NCI-H1930 (cell line): ENCODE measurements at regions not wholly inside any gene's neighbourhood (a gene's known extent, or its start where the extent isn't known, plus 50 kb on each side); places are given as distances from the start of the nearest gene placed in this dataset.
"Not testable (repeated sequence)": the region's sequence is repeated elsewhere in the genome, so short reads cannot be mapped to it uniquely, and the experiment has no call there.

ENCODE experiments used
- DNase-seq, 2 experiments: peaks; one replicate each; lab custom pipeline; 2025; lab: John Stamatoyannopoulos, UW

DNA sequence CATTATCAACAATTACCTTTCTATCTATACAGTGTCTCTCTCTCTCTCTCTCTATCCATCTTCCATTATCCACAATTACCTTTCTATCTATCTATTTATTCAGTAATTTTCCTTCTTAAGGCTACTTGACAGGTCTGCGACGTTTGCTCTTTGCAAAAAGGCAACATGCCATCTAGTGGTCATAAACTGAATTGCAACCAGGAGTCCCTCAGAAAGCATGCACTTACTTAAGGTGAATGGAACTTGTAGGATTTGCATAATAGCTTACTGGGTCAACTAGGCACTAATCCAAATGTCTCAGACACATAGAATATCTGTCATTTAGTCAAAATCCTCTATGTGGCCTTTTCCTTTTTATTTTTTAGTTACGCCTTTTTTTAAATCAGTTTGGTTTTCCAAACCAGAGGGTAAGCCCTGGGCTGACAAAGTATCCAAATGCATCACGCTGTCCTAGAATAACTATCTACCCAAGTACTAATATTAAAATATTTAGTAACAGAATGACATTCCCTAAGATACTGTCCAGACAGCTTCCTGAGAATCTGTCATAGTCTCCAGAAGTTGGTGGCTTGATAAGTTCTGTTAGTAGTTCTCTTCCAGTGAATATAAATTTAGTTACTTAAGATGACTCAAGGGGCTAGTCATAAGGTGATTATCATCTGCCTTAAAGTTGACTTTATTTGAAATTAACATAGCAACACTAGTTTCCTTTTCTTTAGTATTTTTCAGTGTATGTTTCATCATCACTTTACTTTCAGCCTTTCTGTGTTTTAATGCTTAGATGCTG, 208.3 kb downstream of the PPP1R3A start:
- peak; percentile 17 to 73 for DNase-seq

DNA sequence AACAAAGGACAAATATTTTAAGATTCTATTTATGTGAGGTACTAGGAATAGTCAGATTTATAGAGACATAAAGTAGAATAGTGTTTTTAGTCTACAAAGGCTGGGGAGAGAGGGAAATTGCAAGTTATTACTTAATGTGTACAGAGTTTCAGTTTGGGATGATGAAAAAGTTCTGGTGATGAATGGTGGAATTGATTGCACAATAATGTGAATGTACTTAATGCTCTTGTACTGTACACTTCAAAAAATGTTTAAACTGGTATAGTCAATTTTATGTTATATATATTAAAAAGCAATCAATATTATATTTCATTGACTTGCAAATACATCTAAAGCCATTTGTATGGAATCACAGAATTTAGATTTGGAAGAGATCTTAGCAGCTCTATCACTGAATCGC, 213.4 kb downstream of the PPP1R3A start:
- DNase-seq, result no peak

DNA sequence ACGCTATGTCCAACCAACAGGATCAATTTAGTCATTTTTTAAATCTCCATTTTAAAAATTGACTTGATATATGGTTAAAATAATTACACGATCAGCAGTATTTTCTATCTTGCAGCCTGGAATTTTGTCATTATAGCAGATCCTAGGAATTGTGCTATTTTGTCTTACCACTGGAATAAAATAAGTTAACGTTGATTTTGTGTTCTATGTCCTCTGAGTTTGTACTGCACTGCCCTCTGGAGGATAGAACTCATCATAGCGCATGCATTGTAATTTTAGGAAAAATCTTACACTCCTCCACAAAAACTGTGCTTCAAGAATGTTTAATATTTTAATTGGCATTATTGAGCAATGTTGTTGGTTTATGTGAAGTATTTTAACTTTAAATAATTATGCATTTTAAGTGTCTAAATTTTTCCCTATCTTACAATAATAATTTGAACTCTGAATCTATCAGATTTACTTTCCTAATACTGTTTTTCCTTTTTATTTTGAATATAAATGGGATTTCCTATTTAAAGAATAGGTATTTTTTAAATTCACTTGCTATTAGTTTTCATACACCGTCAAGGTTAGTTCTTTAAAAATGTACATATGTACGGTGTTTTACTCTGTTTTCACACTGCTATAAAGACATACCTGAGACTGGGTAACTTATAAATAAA, 220.1 kb downstream of the PPP1R3A start:
- DNase-seq, result peak in 1 of 2 experiments; percentile 30

DNA sequence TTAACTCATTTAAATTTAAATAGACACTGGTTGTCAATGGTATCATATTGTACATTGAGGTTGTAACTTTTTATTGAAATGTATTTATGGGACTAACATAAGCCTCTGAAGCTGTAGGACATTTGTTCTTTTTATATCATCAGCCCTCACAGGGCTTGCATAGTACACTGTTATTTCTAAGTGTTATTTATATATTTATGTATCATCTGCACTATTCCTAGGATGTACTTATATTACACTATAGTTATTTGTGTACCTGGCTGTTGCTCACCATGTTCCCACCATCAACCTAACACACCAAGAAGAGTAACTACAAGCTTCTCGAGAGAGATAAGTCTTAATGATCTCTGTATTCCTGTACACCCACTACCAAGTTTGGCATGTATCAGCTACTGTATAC, 224.7 kb downstream of the PPP1R3A start:
- DNase-seq, result no peak

DNA sequence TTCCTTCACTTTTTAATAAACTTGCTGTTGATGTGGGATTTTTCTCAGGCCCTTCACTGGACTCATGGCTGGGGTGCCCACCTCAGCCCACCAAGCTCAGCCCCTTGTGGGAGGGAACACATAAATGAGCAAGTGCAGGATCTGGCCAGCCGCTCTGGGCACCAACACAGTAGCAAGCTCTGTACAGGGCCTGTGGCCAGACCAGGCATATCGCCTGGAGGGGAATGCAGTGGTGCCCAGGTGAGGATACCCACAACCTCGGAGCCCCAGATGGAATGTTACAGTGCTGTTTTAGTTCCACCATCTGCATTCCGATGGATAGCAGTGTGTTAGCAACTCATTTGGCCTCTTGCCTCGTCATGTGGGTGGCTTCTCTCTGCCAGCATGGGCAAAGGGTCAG, 234.6 kb downstream of the PPP1R3A start:
- DNase-seq, result no peak

DNA sequence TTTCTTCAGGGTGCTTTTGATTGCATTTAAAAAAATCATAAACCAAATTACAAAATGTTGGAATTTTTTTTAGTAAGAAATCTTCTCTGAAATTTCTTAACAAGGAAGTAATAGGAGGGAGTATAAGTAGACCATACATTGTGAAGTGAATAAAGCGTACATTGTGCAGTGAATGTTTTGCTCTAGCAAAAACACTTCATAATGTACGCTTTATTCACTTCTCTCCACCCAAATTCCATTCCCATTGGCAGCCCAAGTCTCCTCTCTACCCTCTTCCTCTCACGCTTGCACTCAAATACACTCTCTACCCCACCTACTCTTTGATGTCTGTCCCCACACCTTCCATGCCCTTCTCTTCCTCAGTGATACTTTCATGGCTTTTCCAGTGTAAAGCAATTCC, 241.0 kb downstream of the PPP1R3A start:
- no peak for DNase-seq

DNA sequence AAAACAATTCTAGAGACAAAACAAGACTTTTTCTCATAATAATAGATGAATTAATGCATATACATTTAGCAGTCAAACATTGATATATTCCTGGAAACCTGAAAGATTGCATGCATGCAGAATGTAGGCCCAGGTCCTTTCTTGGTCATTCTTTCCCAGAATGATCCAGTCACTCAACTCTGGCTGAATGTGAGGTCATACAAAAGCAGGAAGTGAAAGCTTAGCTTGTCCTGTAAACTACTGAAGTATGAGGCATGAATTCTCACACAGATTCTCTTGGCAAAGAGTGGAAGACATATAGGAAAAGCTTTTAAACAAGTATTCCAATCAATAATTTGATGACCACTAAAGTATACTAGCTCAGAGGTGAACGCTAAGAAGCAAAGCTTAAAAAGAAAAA, 253.9 kb downstream of the PPP1R3A start:
- DNase-seq, result no peak

DNA sequence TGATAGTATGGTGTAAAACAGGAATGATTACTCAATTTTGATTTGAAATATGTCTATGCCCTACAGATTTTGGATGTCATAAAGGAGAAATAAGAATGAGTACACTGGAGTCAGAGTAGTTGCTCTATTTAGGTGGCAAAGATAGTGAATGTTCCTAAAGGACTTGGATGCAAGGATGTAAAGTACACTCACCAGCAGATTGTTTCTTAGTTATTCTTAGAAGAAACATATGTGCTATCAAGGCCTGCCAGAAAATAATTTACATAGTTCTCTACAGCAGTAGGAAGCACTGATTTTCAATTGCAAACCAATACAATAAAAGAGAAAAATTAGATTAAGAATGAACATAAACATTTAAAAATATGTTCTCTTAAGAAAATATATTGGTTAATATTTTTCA, 259.4 kb downstream of the PPP1R3A start:
- no peak for DNase-seq

DNA sequence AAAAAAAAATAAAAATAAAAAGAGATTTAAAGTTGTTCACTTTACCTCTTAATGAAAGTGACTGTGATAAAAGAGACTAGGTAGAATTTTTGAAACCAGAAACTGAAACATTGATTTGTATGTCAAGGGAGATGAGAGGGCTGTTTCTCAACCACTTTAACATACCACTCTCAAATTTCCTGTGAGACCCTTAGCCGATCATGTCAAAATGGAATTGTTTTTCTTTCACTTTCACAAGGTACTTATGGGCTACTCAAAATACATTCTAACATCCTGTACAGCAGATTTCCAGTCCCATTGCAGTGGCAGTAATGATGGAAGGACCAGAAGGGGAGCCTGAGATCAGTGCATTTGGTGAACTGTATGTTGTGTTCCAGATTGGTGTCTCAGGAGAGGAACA, 261.2 kb downstream of the PPP1R3A start:
- no peak for DNase-seq

DNA sequence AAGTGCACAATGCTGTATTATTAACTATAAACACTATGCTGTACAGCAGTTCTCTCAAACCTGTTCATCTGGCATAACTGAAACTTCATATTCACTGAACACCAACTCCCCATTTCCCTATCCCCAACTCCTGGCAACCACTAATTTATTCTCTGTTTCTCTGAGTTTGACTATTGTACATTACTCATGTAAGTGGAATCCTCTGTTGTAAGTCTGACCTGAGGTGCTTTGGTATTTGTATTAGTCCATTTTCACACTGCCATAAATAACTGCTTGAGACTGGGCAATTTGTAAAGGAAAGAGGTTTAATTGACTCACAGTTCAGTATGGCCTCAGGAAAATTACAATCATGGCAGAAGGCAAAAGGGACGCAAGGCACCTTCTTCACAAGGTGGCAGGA, 266.3 kb downstream of the PPP1R3A start:
- no peak for DNase-seq

DNA sequence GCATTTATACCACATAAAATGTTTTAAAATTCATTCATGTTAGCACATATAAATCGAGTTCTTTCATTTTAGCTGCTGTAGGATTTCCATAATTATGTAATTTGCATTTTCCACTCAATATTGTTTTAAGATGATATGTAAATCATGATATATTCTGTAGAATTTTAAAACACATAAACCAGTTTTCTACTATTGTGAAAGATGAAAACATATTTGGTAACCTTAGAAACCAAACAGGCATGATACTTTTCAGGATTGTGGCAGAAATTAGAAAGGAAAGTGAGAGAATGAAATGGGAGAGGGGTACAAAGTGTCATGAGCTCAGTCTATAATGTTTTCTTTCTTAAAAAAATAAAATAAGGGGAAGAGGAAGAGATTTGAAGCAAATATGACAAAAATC, 269.3 kb downstream of the PPP1R3A start:
- no peak for DNase-seq

DNA sequence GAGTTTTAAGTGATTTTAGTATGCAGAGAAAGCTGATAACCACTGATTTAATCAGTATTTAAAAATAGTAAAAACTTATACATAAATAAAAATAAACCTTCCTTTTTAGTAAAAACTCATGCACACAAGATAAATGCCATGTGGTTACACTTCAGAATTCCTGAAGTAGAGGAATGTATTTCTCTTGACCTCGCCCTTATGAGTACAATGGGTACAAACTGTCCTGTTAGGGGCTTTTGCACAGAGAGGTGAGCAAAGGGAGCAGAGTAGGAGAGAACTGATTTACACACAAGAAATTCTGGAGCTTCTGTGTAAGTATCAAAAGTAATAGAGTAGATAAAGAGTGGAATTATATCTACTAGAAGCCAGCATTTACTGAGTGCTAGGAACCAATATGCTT, 279.6 kb downstream of the PPP1R3A start:
- DNase-seq, result no peak

DNA sequence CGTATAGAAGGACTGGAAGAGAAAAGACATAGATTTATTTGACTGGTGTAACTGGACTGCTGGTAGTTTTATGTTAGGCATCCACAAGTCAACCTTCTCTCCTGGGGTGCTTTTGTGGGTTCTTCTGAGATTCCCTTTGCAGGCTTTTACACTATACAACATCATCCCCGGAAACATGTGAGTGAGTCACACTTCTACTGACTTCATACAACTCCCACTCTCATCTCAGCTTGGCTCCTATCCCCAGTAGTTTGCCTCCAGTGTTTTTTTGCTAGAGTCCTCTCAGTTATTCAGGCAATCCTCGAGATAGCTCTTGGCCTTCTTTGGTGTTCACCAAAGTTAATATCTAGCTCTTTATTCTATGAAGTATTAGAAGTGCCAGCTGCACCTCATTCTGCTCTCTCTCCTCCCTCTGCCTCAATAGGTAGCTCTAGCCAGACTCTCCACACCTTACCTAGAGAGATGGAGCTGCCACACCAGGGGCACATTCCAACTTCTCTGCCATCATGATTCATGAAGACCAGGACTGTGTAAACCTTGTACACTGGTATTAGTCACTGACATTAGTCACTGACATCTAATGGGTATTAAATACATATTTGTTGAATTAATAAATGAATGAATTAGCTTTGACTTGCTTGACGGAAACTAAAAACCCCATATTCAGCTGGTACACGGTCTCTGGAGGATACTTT, 281.9 kb downstream of the PPP1R3A start:
- DNase-seq, result no peak

DNA sequence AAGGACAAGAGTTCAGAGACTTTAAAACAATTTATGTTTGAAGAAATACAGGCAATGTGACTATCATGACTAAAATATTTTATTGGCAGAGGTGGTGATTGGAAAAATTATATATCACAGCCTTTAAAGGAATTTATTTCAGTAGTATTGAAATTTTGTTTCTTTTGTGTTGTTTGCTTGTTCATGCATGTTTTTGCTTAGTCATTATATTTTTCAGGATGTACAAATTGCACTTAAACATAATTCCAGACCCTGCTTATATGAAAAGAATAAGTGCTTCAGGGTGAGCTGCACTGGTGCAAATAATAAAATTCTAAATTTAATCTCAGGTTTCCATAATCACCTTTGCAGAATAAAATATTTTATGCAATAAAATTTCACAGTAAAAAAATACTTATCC, 283.3 kb downstream of the PPP1R3A start:
- no peak for DNase-seq

DNA sequence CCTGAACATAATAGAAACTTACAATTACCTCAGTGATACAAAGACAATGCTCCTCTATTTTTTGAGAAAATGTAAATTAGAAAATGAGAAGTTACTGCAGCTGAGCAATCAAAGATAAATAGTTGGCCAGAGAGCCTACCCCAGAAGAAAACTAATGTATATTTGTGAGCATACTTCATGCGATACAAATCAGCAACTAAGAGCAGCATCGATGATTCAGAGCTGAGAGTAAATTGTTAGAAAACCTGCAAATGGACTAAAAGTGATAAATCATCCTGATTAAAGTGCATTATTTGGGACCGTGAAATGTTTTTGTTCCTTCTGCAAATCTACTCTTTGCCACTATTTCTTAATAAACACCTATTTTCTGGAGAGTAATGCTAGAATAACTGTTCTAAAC, 285.7 kb downstream of the PPP1R3A start:
- DNase-seq, result no peak

DNA sequence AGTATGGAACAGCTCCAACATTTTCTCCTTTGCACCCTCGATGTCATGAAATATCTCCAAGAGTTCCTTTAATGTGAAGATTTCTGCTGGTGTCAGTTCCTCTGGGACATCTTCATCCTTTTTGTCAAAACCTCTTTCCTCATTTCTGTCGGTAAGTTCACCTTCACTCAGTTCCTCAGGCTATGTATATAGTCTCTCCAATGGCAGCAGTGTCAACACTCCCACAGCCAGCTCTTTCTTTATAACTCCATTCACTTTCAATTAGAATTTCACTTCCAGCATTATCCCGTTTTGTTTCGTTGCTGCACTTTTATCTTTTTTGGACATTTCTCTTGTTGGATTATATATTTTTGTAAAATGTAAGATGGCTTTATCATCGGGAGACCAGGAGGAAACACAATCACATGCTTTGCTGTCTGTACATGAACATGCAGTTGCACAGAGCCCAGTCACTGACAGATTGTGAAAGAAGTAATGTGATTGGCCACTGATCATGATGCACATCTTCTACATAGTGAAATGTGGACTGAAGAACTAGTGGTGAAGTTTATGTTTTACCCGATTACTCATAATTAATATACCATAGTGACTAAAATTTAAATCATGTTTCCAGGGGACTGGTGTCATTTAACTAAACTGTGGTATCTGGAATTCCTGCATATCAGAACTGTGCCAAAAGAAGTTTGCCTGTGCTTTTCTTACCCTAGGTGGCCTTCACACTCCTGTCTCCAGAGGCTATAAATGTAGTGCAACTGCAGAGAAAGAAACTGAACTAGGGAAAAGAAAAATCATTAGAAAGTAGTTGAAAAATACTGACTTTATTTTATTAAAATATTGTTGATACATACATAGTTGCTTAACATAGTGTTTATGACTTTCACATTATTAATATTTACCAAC, 289.6 kb downstream of the PPP1R3A start:
- DNase-seq, result no peak

DNA sequence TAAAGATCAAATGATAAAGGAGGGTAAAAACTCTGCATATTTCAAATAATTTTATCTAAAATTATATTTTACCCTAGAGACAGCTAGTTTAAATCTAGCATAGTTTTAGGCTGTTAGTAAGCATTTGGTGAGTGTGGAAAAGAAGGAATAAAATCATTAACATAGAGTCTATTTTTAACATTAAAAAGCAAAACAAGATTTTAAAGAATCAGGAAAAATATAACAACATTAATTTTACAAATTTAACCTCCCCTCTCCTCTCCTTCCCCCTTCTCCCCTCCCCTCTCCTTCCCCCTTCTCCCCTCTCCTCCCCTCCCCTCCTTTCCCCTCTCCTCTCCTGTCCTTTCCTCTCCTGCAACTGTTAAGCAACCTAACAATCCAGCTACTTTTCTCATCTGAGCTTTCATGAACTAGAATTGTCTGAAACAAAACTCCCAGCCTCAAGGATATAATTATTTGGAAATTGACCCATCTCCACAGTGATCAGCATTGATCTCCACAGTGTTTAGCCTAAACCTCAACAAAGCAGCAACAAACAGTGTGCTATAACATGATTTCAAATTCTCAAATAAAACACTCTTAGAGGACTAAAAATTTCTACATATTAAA, 293.2 kb downstream of the PPP1R3A start:
- DNase-seq, result no peak

DNA sequence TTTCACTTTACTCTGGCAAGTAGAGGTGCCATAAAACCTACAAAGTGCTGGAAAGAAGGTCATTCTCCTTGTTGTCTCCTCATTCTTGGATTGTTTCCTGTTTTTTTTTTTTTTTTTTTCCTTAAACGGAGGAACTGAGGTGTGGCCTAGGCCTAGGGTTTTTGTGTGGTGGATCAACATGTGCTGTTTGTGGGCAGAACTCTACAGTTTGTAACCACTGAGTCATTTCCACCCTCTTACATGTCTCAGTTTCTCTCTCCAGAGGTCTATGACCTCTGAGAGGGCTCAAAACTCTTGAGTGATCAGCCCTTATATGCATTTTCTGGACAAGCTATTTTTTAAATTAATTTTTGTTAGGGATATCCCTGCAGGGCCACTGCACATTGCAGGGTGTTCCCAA, 296.0 kb downstream of the PPP1R3A start:
- DNase-seq, result no peak

DNA sequence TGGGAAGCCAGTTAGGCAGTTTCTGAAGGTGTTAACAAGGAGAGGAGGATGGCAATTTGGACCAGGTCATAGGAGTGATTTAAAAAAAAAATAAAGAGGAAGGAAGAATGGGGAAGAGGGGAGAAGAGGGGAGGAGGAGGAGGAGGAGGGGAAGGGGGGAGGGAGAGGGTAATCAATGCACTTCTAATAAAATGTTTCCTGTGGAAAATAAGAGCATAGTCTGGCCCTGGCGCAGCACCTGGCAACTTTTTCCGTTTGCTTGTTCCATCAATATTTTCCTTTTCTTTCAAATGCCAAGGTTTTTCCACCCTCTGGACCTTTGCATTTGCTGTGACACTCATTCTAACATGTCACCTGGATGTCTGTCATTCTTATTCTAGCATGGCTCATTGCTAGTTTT, 308.2 kb downstream of the PPP1R3A start:
- no peak for DNase-seq

DNA sequence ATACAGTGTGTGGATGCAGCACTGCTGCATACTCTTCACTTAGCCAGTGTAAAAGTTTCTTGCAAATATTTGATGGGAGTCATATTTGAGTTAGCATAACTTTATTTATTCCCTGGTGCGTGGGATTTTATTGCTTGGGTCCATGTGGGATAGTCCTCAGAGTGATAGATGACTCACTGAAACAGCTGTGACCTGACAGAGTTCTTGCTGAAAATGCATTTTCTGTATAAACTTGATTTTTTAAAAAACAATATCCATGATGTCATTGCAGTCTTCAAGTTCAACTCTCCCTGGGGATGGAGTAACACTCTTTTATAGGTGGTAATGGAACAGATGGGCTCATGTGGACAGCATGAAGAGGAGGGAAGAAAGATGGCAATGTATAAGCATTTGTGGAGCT, 310.0 kb downstream of the PPP1R3A start:
- DNase-seq, result no peak

DNA sequence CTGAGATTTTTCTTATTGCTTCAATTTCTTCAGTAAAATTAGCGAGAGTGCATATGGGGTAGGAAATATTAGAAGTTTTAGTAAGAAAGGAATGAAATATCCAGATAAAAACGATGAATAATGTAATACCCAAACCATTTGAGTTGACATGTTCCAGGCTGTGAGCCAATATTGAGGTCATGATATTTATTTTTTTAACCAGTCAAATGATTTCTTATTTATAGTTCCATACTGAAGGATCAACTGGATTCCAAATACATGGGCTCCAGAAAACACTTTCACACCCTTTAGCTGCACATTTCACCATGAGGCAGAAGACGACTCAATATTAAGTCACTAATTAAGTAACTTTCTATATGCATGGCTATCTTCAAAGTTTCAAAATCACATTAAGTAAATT, 312.5 kb downstream of the PPP1R3A start:
- DNase-seq, result no peak

DNA sequence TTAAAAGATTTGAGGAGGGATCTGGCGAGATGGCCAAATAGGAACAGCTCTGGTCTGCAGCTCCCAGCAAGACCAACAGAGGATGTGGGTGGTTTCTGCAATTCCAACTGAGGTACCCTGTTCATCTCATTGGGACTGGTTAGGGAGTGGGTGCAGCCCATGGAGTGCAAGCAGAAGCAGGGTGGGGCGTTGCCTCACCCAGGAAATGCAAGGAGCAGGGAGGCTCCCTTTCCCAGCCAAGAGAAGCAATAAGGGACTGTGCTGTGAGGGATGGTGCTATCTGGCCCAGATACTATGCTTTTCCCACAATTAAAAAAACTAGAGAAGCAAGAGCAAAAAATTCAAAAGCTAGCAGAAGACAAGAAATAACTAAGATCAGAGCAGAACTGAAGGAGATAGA, 318.4 kb downstream of the PPP1R3A start:
- DNase-seq, result not testable (repeated sequence)
